HepG2 (cell line): ENCODE measurements at regions not wholly inside any gene's neighbourhood (a gene's known extent, or its start where the extent isn't known, plus 50 kb on each side); places are given as distances from the start of the nearest gene placed in this dataset.

ENCODE experiments used
- ATAC-seq: fragments of 200-7000 bp; cut with Tn5 transposase; 3 replicates; pipeline ENCODE4 v1.9.1; 2020; ENCODE audit warnings: mild to moderate bottlenecking, moderate library complexity
- BruUV-seq: library from RNA; stranded (reverse); fragments of 400-500 nt; replicated peaks from 2 replicates; lab custom pipeline; 2021; lab: Mats Ljungman, UMichigan
- CTCF ChIA-PET: fragments of 300-600 bp; formaldehyde crosslinking; extraction: SDS; loops from one replicate; lab custom pipeline; 2021; ENCODE audit warnings: low total read pairs, inconsistent platforms, low intra/inter-chr PET ratio; lab: Yijun Ruan, JAX
- POLR2A ChIA-PET: fragments of 350-600 bp; sonication (Branson Sonifier 250); formaldehyde crosslinking; loops from one replicate; lab custom pipeline; 2020; ENCODE audit warnings: antibody characterized with exemption, inconsistent platforms; lab: Yijun Ruan, JAX
- DNase-seq: peaks from one replicate; pipeline ENCODE4 v3.0.0-alpha.2; 2015; ENCODE audit warnings: low spot score
- FAIRE-seq: peaks from 3 replicates; lab custom pipeline; 2011; peaks lifted over from hg19 to GRCh38; lab: Jason Lieb, UNC
- H2AFZ ChIP-seq: one replicate; pipeline ENCODE4 v1.6.1; 2011; ENCODE audit warnings: low read length, inconsistent platforms
- H3K27ac ChIP-seq: fragments of 300-600 bp; 3 replicates; pipeline ENCODE4 v1.8.0; 2011; ENCODE audit warnings: mixed run types, mild to moderate bottlenecking, mixed read lengths, low read length, inconsistent platforms; ENCODE audit not compliant: insufficient read depth; ENCODE audit errors: extremely low read length
- H3K27me3 ChIP-seq, 2 experiments: fragments of 200-600 bp in 1 of 2; 2 replicates in 1 of 2; 3 replicates in 1 of 2; pipeline versions ENCODE4 v1.6.0 to v1.8.0; 2011; ENCODE audit warnings: low read length in 2 of 2, mild to moderate bottlenecking in 2 of 2, moderate library complexity in 2 of 2, inconsistent platforms in 1 of 2; ENCODE audit not compliant: insufficient read depth in 2 of 2, control insufficient read depth in 1 of 2
- H3K36me3 ChIP-seq, 2 experiments: fragments of 200-600 bp in 1 of 2; replicated peaks in 1 of 2; 2 replicates in 1 of 2; 3 replicates in 1 of 2; pipeline versions ENCODE4 v1.5.1 to v1.8.0; 2011; ENCODE audit warnings: low read length in 2 of 2, inconsistent platforms in 1 of 2; ENCODE audit not compliant: insufficient read depth in 2 of 2, control insufficient read depth in 1 of 2
- H3K4me1 ChIP-seq: 2 replicates; pipeline ENCODE4 v1.5.1; 2012; ENCODE audit warnings: low read length, inconsistent platforms; ENCODE audit not compliant: insufficient read depth
- H3K4me2 ChIP-seq: 2 replicates; pipeline ENCODE4 v1.6.0; 2011; ENCODE audit warnings: low read depth, low read length, inconsistent platforms
- H3K4me3 ChIP-seq, 3 experiments: fragments of 200-600 bp in 1 of 3; sonication (generic), shearing (Covaris generic) in 1 of 3; replicated peaks in 1 of 3; 2 replicates each; pipeline ENCODE4 v1.5.1; 2011 to 2016; ENCODE audit warnings: low read length in 3 of 3, inconsistent platforms in 2 of 3, low read depth in 2 of 3, mild to moderate bottlenecking in 2 of 3, control low read depth in 1 of 3, mixed read lengths in 1 of 3; ENCODE audit not compliant: insufficient read depth in 1 of 3
- H3K79me2 ChIP-seq: one replicate; pipeline ENCODE4 v1.6.1; 2011; ENCODE audit warnings: low read length, inconsistent platforms; ENCODE audit not compliant: insufficient read depth
- H3K9ac ChIP-seq: 2 replicates; pipeline ENCODE4 v1.6.0; 2011; ENCODE audit warnings: mild to moderate bottlenecking, low read depth, low read length, inconsistent platforms; ENCODE audit not compliant: insufficient read depth
- H3K9me3 ChIP-seq: 2 replicates; pipeline ENCODE4 v1.5.1; 2012; ENCODE audit warnings: mild to moderate bottlenecking, low read length
- H4K20me1 ChIP-seq: 2 replicates; pipeline ENCODE4 v1.6.0; 2011; ENCODE audit warnings: inconsistent platforms, mild to moderate bottlenecking, low read length, moderate library complexity; ENCODE audit not compliant: insufficient read depth
- WGBS: methylation state at CpG from one replicate; pipeline ENCODE4 v1.1.6; 2017; ENCODE audit warnings: low lambda C conversion rate; 5-methylcytosine and 5-hydroxymethylcytosine counted together
- in situ Hi-C: cut with HindIII; loops from 2 replicates; pipeline ENCODE4 v1.10.0; 2017; ENCODE audit warnings: low pct_unique_long_range_greater_than_20kb; ENCODE audit not compliant: extremely low pct_ligation_motif_present
- intact Hi-C: fragments of 100-400 bp; cut with micrococcal nuclease; formaldehyde crosslinking; loops from one replicate; pipeline ENCODE4 v1.10.0; 2022; ENCODE audit not compliant: unreplicated experiment
- TF ChIP-seq, protein P1 (sequence below): sonication (generic); formaldehyde crosslinking; IDR thresholded peaks from 2 replicates; pipeline ENCODE4 v1.5.0; 2020; ENCODE audit warnings: mild to moderate bottlenecking, missing genetic modification reagents, moderate library complexity
- TF ChIP-seq, protein P2 (sequence below): sonication (generic); formaldehyde crosslinking; IDR thresholded peaks from 2 replicates; pipeline ENCODE4 v1.4.0; 2020; ENCODE audit warnings: missing genetic modification reagents

DNA sequence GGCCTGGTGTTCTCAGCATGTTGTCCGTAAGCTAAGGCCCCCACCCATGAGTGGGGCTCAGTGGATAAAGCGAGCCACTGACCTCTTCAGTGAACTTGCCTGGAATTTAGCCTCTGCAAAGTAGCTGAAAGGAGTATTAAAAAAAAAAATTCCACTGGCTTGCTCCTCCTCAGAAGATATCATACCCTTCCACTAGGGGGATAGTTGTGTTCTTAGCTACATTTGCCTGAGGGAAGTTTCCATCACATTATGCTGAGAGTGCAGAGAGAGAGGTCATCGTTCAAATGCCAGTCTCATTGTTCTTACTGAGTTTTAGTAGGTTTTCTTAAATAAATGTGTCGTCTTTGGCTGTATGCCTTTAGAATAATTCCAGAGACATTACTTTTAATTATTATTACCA is 879.7 kb downstream of the JRKL start:
- H3K36me3 ChIP-seq: no peaks in the 10 kb centered on the region
- H3K4me1 ChIP-seq: no peaks in the 10 kb centered on the region
- ATAC-seq (peak; percentile 82), FAIRE-seq (peak; percentile 4), DNase-seq (peak; percentile 13)
- H3K9me3 ChIP-seq: peaks cover 12% of the 10 kb centered on the region
- H3K4me2 ChIP-seq: no peak overlapping the region
- in situ Hi-C loops (no loop called here), intact Hi-C loops (loop anchor here (2.0 kb wide), 1 partner anchor 1747 kb away; no protein-coding TSS in a partner anchor)
- no peak overlapping the region for H3K4me3 ChIP-seq
- H4K20me1 ChIP-seq: no peaks in the 10 kb centered on the region
- WGBS: 13% methylated on average over 4 of the region's 4 CpGs
- ChIA-PET POLR2A (no interaction called here), CTCF (no interaction called here)
- BruUV-seq: no TSS peak
- TF ChIP-seq, protein P1, sequence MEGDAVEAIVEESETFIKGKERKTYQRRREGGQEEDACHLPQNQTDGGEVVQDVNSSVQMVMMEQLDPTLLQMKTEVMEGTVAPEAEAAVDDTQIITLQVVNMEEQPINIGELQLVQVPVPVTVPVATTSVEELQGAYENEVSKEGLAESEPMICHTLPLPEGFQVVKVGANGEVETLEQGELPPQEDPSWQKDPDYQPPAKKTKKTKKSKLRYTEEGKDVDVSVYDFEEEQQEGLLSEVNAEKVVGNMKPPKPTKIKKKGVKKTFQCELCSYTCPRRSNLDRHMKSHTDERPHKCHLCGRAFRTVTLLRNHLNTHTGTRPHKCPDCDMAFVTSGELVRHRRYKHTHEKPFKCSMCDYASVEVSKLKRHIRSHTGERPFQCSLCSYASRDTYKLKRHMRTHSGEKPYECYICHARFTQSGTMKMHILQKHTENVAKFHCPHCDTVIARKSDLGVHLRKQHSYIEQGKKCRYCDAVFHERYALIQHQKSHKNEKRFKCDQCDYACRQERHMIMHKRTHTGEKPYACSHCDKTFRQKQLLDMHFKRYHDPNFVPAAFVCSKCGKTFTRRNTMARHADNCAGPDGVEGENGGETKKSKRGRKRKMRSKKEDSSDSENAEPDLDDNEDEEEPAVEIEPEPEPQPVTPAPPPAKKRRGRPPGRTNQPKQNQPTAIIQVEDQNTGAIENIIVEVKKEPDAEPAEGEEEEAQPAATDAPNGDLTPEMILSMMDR (CRISPR knock-in tag): 0 out of 2 replicates have a peak, but pooled peaks have one; percentile 3
- TF ChIP-seq, protein P2, sequence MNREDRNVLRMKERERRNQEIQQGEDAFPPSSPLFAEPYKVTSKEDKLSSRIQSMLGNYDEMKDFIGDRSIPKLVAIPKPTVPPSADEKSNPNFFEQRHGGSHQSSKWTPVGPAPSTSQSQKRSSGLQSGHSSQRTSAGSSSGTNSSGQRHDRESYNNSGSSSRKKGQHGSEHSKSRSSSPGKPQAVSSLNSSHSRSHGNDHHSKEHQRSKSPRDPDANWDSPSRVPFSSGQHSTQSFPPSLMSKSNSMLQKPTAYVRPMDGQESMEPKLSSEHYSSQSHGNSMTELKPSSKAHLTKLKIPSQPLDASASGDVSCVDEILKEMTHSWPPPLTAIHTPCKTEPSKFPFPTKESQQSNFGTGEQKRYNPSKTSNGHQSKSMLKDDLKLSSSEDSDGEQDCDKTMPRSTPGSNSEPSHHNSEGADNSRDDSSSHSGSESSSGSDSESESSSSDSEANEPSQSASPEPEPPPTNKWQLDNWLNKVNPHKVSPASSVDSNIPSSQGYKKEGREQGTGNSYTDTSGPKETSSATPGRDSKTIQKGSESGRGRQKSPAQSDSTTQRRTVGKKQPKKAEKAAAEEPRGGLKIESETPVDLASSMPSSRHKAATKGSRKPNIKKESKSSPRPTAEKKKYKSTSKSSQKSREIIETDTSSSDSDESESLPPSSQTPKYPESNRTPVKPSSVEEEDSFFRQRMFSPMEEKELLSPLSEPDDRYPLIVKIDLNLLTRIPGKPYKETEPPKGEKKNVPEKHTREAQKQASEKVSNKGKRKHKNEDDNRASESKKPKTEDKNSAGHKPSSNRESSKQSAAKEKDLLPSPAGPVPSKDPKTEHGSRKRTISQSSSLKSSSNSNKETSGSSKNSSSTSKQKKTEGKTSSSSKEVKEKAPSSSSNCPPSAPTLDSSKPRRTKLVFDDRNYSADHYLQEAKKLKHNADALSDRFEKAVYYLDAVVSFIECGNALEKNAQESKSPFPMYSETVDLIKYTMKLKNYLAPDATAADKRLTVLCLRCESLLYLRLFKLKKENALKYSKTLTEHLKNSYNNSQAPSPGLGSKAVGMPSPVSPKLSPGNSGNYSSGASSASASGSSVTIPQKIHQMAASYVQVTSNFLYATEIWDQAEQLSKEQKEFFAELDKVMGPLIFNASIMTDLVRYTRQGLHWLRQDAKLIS (CRISPR knock-in tag): no peak
- H3K79me2 ChIP-seq: no peaks in the 10 kb centered on the region
- H2AFZ ChIP-seq: no peak overlapping the region
- H3K27ac ChIP-seq: no peak overlapping the region
- H3K27me3 ChIP-seq: no peaks in the 10 kb centered on the region
- no peak overlapping the region for H3K9ac ChIP-seq
